ENCODE measurements at regions not wholly inside any gene's neighbourhood (a gene's known extent, or its start where the extent isn't known, plus 50 kb on each side); places are given as distances from the start of the nearest gene placed in this dataset.

DNA sequence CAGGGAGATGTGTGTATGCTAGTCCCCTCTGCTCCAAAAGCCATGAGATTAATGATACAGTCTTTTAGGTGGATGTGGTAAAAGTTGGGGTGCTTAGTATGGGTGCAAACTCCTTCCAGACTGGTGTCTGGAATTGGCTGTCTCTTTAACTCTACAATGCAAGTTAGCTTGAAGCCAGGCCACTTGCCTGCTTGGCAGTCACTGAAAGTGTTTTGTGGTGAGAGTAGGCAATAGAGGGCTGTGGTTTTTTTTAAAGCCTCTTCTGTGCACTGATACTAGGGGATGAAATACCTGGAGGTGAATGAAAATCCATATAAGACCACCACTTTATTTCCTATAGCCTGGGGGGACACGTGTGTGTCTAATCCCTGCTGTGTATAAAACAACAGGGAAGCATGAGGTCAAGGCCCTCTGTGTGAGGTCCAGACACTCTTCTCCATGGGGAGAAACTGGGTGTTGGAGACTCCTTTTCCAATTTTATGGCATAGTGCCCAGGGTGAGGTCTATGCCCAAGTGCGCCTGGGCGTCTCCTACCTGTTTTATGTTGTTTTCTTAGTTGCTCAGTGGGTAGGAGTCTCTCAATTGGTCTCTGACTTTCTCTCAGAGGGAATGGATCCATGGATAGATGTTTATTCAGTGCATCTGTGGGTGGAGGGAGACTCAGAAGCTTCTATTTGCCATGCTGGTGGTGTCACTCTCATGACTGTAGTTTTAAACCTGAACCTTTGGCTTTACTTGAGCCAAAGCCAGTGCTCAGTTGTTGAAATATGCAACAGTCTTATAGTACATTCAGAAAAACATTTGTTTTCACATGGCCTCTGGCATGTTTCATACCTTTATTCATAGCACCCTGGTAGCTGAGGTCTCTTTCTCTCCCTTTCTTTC, 327.8 kb upstream of the ATP11B start:
- Histone ChIP-seq H3K36me3 (ENCODE audit: control insufficient read depth, insufficient read depth, low read length) (no peaks in the 10 kb centered on the region), H3K27me3 (ENCODE audit: control insufficient read depth, insufficient read depth, low read length) (no peaks in the 10 kb centered on the region), H3K27ac (ENCODE audit: low read length) (no peak overlapping the region), H3K9me3 (ENCODE audit: control insufficient read depth, insufficient read depth, low read depth, low read length) (no peaks in the 10 kb centered on the region), H3K4me1 (ENCODE audit: control insufficient read depth, insufficient read depth, low read length) (no peaks in the 10 kb centered on the region), H3K4me3 (ENCODE audit: low read depth in 2 of 2, low read length in 2 of 2) (no peak overlapping the region)
- ATAC-seq, result no peak
- BruUV-seq (replicated peaks), result no TSS peak
- TF ChIP-seq CTCF (IDR thresholded peaks at IDR 0.05) (no peak), SIN3A (IDR thresholded peaks at IDR 0.05; ENCODE audit: borderline replicate concordance, insufficient read depth, low read depth, low read length) (no peak), TCF7L2 (IDR thresholded peaks at IDR 0.05; ENCODE audit: low read depth, low read length) (no peak), POLR2AphosphoS5 (IDR thresholded peaks at IDR 0.05; ENCODE audit: low read depth, low read length) (no peak), REST (IDR thresholded peaks at IDR 0.05; ENCODE audit: insufficient read depth in 1 of 2, low read depth in 2 of 2, low read length in 1 of 2) (no peak)
- in situ Hi-C loops (cut with HindIII; ENCODE audit: low pct_unique_long_range_greater_than_20kb, low sequenced_read_pairs), result no loop called here
- ChIA-PET CTCF (no interaction called here), POLR2A (interaction anchor here (0.5 kb wide), 1 partner anchor 38 kb away, joined by 3 read pairs; no protein-coding TSS in a partner anchor)
- intact Hi-C loops (cut with micrococcal nuclease; ENCODE audit: unreplicated experiment), result no loop called here
- DNase-seq (ENCODE audit: low read depth, low spot score), result no peak

DNA sequence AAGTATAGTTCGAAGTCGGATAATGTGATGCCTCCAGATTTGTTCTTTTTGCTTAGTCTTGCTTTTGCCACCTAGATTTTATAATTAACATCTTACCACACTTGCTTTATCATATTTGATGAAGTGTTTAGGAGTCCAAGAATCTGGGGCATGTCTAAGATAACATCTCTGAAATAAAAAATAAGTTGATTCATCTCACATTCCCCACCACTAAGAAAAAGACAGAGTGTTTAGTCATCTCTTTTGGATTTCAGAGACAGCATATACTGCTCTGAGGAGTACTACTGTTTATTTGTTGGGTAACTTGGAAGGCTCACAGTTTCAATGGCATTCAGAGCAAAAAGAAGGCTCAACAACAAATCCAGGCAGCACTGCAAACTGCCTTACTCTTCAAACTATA, 324.2 kb upstream of the ATP11B start:
- ChIA-PET CTCF (no interaction called here), POLR2A (no interaction called here)

More for the DNA sequence above, 324.2 kb upstream of the ATP11B start:
- TF ChIP-seq TCF7L2 (IDR thresholded peaks at IDR 0.05; ENCODE audit: low read depth, low read length), result no peak
- no peak for TF ChIP-seq SIN3A (IDR thresholded peaks at IDR 0.05; ENCODE audit: borderline replicate concordance, insufficient read depth, low read depth, low read length)
- TF ChIP-seq REST (IDR thresholded peaks at IDR 0.05; ENCODE audit: insufficient read depth in 1 of 2, low read depth in 2 of 2, low read length in 1 of 2), result no peak
- no peak for TF ChIP-seq POLR2AphosphoS5 (IDR thresholded peaks at IDR 0.05; ENCODE audit: low read depth, low read length)
- TF ChIP-seq CTCF (IDR thresholded peaks at IDR 0.05), result no peak
- Histone ChIP-seq H3K36me3 (ENCODE audit: control insufficient read depth, insufficient read depth, low read length) (no peaks in the 10 kb centered on the region), H3K4me3 (ENCODE audit: low read depth in 2 of 2, low read length in 2 of 2) (no peak overlapping the region), H3K9me3 (ENCODE audit: control insufficient read depth, insufficient read depth, low read depth, low read length) (no peaks in the 10 kb centered on the region), H3K4me1 (ENCODE audit: control insufficient read depth, insufficient read depth, low read length) (no peaks in the 10 kb centered on the region), H3K27me3 (ENCODE audit: control insufficient read depth, insufficient read depth, low read length) (no peaks in the 10 kb centered on the region), H3K27ac (ENCODE audit: low read length) (no peak overlapping the region)
- ATAC-seq (no peak), DNase-seq (ENCODE audit: low read depth, low spot score) (no peak)
- no TSS peak for BruUV-seq (replicated peaks)
- in situ Hi-C loops (cut with HindIII; ENCODE audit: low pct_unique_long_range_greater_than_20kb, low sequenced_read_pairs) (no loop called here), intact Hi-C loops (cut with micrococcal nuclease; ENCODE audit: unreplicated experiment) (no loop called here)

Measured in Panc1 (cell line).